DND-41 (cell line): ENCODE measurements at regions not wholly inside any gene's neighbourhood (a gene's known extent, or its start where the extent isn't known, plus 50 kb on each side); places are given as distances from the start of the nearest gene placed in this dataset.

Experiments
- CTCF ChIP-seq: IDR thresholded peaks from 2 replicates; pipeline ENCODE4 v1.5.1; 2012; ENCODE audit warnings: borderline replicate concordance, low read length, moderate library complexity, mild to moderate bottlenecking; ENCODE audit not compliant: poor library complexity, severe bottlenecking; ENCODE audit errors: extremely low read depth
- EZH2 ChIP-seq: IDR thresholded peaks from 3 replicates; pipeline ENCODE4 v1.6.1; 2012; ENCODE audit warnings: borderline replicate concordance, low read depth, mild to moderate bottlenecking, moderate library complexity, low read length, inconsistent platforms; ENCODE audit not compliant: severe bottlenecking

GRCh38 chr1:87864676-87865075 is 536.0 kb downstream of the LMO4 start:
- no peak for TF ChIP-seq CTCF
- TF ChIP-seq EZH2 = no peak
